ENCODE measurements at regions not wholly inside any gene's neighbourhood (a gene's known extent, or its start where the extent isn't known, plus 50 kb on each side); places are given as distances from the start of the nearest gene placed in this dataset.

DNA sequence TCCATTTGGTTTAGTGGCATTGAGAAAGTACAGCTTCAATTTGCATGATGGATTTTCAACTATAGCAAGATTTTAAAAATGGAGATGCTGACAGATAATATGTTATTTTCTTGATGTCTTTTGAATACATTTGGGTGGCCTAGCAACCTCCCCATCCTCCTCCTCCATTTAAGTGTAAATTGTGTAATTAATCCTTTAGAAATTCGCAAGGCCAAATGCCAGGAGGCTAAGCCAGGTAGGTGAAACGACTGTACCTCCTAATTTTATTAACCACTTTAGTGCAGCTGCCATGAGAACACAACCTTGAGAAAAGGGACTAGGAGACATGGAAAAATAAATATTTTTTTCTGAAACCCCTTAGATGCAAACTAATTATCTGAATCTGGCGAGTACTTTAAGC lies 248.8 kb downstream of the MRPS30 start:
- no peak for DNase-seq (ENCODE audit: unreplicated experiment)
- Mint-ChIP-seq H3K4me3 (ENCODE audit: unreplicated experiment) (no peak overlapping the region), H3K4me1 (ENCODE audit: insufficient read depth, unreplicated experiment) (no peaks in the 10 kb centered on the region), H3K27ac (ENCODE audit: low read depth, unreplicated experiment) (no peak overlapping the region), H3K27me3 (ENCODE audit: insufficient read depth, unreplicated experiment) (no peaks in the 10 kb centered on the region), H3K36me3 (ENCODE audit: insufficient read depth, unreplicated experiment) (no peaks in the 10 kb centered on the region), H3K9me3 (ENCODE audit: unreplicated experiment) (no peaks in the 10 kb centered on the region)
- intact Hi-C loops (cut with micrococcal nuclease), result no loop called here
- CTCF ChIA-PET, result no interaction called here
- POLR2A ChIA-PET, result no interaction called here
- no TSS peak for BruUV-seq (replicated peaks)
- TF ChIP-seq CTCF (IDR thresholded peaks at IDR 0.05; ENCODE audit: unreplicated experiment), result no peak

- DNase-seq (ENCODE audit: unreplicated experiment), result no peak
- CTCF ChIA-PET, result no interaction called here
- no peak for TF ChIP-seq CTCF (IDR thresholded peaks at IDR 0.05; ENCODE audit: unreplicated experiment)
- H3K9me3 Mint-ChIP-seq (ENCODE audit: unreplicated experiment), result no peaks in the 10 kb centered on the region
- no peak overlapping the region for H3K27ac Mint-ChIP-seq (ENCODE audit: low read depth, unreplicated experiment)
- no peaks in the 10 kb centered on the region for H3K4me1 Mint-ChIP-seq (ENCODE audit: insufficient read depth, unreplicated experiment)
- no TSS peak for BruUV-seq (replicated peaks)
- POLR2A ChIA-PET, result no interaction called here
- no peaks in the 10 kb centered on the region for H3K27me3 Mint-ChIP-seq (ENCODE audit: insufficient read depth, unreplicated experiment)
- H3K36me3 Mint-ChIP-seq (ENCODE audit: insufficient read depth, unreplicated experiment), result no peaks in the 10 kb centered on the region
- H3K4me3 Mint-ChIP-seq (ENCODE audit: unreplicated experiment), result no peak overlapping the region
- intact Hi-C loops (cut with micrococcal nuclease), result no loop called here
These were observed 252.0 kb downstream of the MRPS30 start for GRCh38 chr5:45060724-45061123.

DNA sequence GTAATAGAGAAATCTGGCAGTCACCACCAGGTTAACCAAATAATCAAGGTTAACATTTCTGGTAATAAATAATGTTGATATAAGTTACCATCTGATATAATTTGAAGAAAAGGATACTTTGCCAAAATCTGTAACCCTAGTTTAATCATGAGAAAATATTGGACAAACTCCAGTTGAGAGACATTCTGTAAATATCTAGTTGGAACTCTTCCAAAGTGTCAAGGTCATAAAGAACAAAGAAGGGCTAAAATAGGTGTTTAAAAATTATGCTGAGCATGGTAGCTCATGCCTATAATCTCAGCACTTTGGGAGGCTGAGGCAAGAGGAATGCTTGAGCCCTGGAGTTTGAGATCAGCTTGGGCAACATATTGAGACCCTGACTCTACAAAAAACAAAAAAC lies 253.3 kb downstream of the MRPS30 start:
- Mint-ChIP-seq H3K4me3 (ENCODE audit: unreplicated experiment) (no peak overlapping the region), H3K4me1 (ENCODE audit: insufficient read depth, unreplicated experiment) (no peaks in the 10 kb centered on the region), H3K9me3 (ENCODE audit: unreplicated experiment) (no peaks in the 10 kb centered on the region), H3K36me3 (ENCODE audit: insufficient read depth, unreplicated experiment) (no peaks in the 10 kb centered on the region), H3K27me3 (ENCODE audit: insufficient read depth, unreplicated experiment) (no peaks in the 10 kb centered on the region), H3K27ac (ENCODE audit: low read depth, unreplicated experiment) (no peak overlapping the region)
- TF ChIP-seq CTCF (IDR thresholded peaks at IDR 0.05; ENCODE audit: unreplicated experiment), result no peak
- no peak for DNase-seq (ENCODE audit: unreplicated experiment)
- POLR2A ChIA-PET, result no interaction called here
- intact Hi-C loops (cut with micrococcal nuclease), result no loop called here
- CTCF ChIA-PET, result interaction anchor here (1.6 kb wide), 1 partner anchor 23 kb away, joined by 4 read pairs; no protein-coding TSS in a partner anchor
- no TSS peak for BruUV-seq (replicated peaks)

GRCh38 chr5:45081082-45081481 lies 272.3 kb downstream of the MRPS30 start:
- intact Hi-C loops (cut with micrococcal nuclease), result no loop called here
- Mint-ChIP-seq H3K27ac (ENCODE audit: low read depth, unreplicated experiment) (no peak overlapping the region), H3K36me3 (ENCODE audit: insufficient read depth, unreplicated experiment) (no peaks in the 10 kb centered on the region), H3K4me1 (ENCODE audit: insufficient read depth, unreplicated experiment) (no peaks in the 10 kb centered on the region), H3K4me3 (ENCODE audit: unreplicated experiment) (no peak overlapping the region), H3K27me3 (ENCODE audit: insufficient read depth, unreplicated experiment) (no peaks in the 10 kb centered on the region), H3K9me3 (ENCODE audit: unreplicated experiment) (peaks cover 7% of the 10 kb centered on the region)
- POLR2A ChIA-PET, result no interaction called here
- DNase-seq (ENCODE audit: unreplicated experiment), result no peak
- no peak for TF ChIP-seq CTCF (IDR thresholded peaks at IDR 0.05; ENCODE audit: unreplicated experiment)
- CTCF ChIA-PET, result interaction anchor here (1.1 kb wide), 1 partner anchor 18 kb away, joined by 8 read pairs; no protein-coding TSS in a partner anchor
- BruUV-seq (replicated peaks), result no TSS peak

Data from MCF 10A (cell line).